ENCODE measurements at regions not wholly inside any gene's neighbourhood (a gene's known extent, or its start where the extent isn't known, plus 50 kb on each side); places are given as distances from the start of the nearest gene placed in this dataset.

- no peak for DNase-seq
Observed at GRCh38 chr16:63037761-63038396, 1001.6 kb upstream of the CDH8 start.

- no peak for DNase-seq
Observed at GRCh38 chr16:63018581-63019223, 982.5 kb upstream of the CDH8 start.

- DNase-seq: no peak
Observed at GRCh38 chr16:63008688-63009087, 972.5 kb upstream of the CDH8 start.

GRCh38 chr16:63005356-63005755 lies 969.1 kb upstream of the CDH8 start:
- no peak for DNase-seq

GRCh38 chr16:62989480-62989879 lies 953.2 kb upstream of the CDH8 start:
- no peak for DNase-seq

DNA sequence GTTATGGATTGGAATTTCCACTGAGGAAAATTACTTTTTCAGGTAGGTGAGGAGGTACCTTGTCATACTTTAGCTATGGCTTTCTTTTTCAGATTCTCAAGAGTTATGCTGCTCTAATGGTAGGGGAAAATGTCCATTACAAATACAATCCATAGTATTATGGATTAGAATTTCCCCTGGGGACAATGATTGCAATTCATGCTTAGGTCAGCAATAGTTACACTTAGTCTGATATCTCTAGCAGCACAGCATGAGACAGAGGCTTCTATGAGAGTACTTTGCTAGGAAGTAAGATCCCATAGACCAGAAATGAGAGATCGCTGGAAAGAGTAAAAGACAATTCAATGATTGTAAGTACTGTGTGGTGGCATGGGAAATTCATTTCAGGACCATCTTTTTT lies 949.5 kb upstream of the CDH8 start:
- DNase-seq: no peak

DNA sequence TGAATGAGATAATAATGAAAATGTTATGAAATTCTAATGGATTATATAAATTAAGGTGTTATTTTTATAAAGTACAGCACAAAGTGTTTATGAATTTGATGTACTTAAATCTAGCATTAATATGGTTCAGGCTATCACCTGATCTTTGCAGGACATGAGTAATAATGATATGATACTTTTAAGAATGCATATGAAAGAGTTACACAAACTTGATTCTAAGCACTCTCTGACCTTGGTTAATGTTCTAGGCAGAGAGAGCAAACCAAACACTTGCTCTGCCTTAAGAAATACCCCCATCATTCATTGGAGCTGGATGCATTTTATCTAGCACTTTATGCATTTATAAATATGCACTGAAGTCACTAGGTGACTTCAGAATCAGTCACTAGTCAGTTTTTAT lies 942.2 kb upstream of the CDH8 start:
- no peak for DNase-seq

DNA sequence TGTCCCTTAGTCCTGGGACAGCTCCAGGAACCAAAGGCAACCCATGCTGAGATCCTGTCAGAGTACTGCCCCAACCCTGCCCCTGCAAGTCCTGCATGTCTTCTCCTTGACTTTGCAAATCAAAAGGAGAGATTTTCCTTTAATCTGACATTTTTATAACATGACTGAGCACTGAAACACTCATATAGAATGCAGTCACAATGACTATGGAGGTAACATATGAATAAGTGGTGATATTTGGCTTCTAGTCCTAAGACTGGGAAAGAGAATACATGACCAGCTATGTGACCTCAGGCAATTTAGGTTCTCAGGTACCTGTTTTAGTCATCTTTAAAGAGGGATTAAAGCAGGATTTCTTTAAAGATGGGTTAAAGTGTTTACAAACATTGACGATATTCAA lies 941.6 kb upstream of the CDH8 start:
- no peak for DNase-seq

GRCh38 chr16:62974424-62974823 lies 938.2 kb upstream of the CDH8 start:
- DNase-seq: no peak

GRCh38 chr16:62970851-62971250 lies 934.6 kb upstream of the CDH8 start:
- no peak for DNase-seq

GRCh38 chr16:62969711-62970318 lies 933.6 kb upstream of the CDH8 start:
- no peak for DNase-seq

GRCh38 chr16:62967611-62968010 lies 931.4 kb upstream of the CDH8 start:
- no peak for DNase-seq

GRCh38 chr16:62967163-62967562 lies 930.9 kb upstream of the CDH8 start:
- no peak for DNase-seq

DNA sequence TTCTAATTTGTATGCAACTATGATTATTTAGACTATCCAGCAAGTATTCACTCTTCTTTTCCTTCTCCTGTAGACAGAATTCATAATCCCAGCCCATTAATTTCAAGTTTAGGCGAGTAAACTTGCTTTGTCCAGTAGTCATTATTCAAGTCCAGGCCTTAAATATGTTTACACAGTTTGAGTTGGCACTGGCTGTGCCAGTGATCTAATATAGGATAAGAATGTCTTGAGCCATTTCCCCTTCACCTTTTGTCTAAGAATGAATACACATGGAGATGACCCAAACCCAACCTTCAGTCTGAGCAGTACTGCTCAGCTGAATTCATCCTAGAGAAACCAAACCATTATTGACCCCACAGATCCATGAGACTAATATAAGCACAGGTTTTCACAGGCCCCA lies 930.4 kb upstream of the CDH8 start:
- DNase-seq: no peak

DNA sequence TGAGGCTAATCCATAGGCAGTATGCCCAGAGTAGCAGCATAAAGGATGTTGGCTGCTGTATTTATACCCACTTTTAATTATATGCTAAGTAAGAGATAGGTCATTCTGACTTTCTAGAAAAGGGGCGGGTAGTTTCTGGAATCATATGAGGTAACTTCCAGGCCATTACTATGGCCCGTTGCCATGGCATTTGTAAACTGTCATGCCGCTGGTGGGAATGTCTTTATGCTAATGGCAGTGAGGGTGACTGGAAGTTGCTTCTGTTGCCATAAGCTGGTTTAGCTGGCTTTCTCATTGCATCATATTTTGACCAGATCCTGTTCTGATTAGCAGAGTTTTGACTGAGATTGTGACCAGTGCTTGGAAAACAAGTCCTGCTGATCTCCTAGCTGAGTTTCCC lies 929.6 kb upstream of the CDH8 start:
- no peak for DNase-seq

GRCh38 chr16:62963846-62964245 lies 927.6 kb upstream of the CDH8 start:
- DNase-seq: no peak

- DNase-seq: no peak
Observed at GRCh38 chr16:62955033-62955349, 918.8 kb upstream of the CDH8 start.

GRCh38 chr16:62954144-62955032 lies 918.1 kb upstream of the CDH8 start:
- DNase-seq: no peak

DNA sequence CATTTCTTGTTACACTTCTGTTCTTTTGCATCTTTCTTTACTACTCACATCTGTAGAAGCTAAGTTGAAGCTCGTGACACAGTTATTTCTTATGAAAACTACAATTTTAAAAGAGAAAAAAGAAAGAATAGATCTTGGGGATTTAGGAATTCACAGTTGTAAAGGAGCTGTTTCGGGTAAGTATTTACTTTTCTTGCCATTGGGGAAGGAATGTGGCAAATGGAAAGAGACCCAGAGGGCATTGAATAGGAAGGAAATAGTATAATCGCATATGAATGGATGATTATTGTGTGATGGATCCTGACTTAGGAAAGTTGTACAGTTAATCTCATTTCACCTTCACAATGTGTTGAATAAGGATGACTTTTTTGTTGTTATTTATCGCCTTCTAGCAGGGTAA lies 914.1 kb upstream of the CDH8 start:
- no peak for DNase-seq

- DNase-seq: no peak
Observed at GRCh38 chr16:62940569-62940968, 904.3 kb upstream of the CDH8 start.

GRCh38 chr16:62939687-62940086 lies 903.4 kb upstream of the CDH8 start:
- DNase-seq: no peak

DNA sequence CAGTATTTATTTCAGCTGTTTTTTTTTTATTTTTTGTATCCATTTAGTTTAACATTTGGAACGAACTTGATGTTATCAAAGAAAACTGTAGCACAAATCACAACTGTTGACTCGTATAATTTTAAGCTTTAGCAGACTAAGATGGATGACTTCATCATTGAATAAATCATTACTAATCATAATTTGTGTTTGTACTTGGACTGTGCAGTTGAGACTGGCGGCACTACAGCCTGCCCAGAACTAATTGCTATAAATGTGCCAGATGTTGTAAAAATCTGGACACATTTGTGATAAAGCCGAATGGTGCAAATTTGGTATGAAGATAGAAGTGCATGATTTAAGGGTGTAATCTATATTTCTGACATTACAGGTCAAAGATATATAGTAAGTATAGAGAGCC lies 897.7 kb upstream of the CDH8 start:
- DNase-seq: no peak

DNA sequence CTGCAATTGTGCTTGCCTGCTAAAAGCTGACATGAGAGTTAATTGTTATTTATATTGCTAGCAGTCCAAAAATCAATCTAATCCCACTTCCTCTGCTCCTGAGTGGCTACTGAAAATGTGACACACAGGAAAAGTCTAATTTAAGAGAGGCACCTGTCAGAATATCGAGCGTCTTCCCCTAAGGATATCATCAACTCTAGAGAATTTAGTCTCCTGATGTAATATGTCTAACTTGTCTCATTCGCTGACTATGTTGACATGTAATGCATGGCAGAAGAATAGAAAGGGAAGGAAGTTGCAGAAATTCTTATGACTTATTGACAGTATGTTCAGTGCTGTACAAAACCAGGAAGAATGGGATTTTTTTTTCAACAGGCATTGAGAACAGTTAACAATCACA lies 893.4 kb upstream of the CDH8 start:
- DNase-seq: no peak

- DNase-seq: no peak
Observed at GRCh38 chr16:62927122-62927521, 890.9 kb upstream of the CDH8 start.

All from MV-4-11 (cell line).